A673 (cell line): ENCODE measurements at regions not wholly inside any gene's neighbourhood (a gene's known extent, or its start where the extent isn't known, plus 50 kb on each side); places are given as distances from the start of the nearest gene placed in this dataset.

ENCODE experiments used
- BruUV-seq: library from RNA; stranded (reverse); fragments of 400-500 nt; replicated peaks from 2 replicates; lab custom pipeline; 2021; lab: Mats Ljungman, UMichigan
- CTCF ChIA-PET: fragments of 300-600 bp; sonication (Branson Sonifier 250); formaldehyde crosslinking; loops from one replicate; lab custom pipeline; 2022; ENCODE audit warnings: antibody characterized with exemption; lab: Charles Lee
- POLR2A ChIA-PET: fragments of 300-600 bp; sonication (Branson Sonifier 250); formaldehyde crosslinking; loops from one replicate; lab custom pipeline; 2022; ENCODE audit warnings: antibody characterized with exemption; ENCODE audit not compliant: low non-redundant PET; lab: Charles Lee
- DNase-seq: peaks from one replicate; pipeline ENCODE4 v3.0.0-alpha.2; 2015; ENCODE audit warnings: low spot score
- H3K27ac ChIP-seq: fragments of 200-600 bp; sonication (generic); 2 replicates; pipeline ENCODE4 v1.5.1; 2016; ENCODE audit warnings: mixed run types, low read depth, mild to moderate bottlenecking, mixed read lengths, antibody characterized with exemption, low read length; ENCODE audit not compliant: poor library complexity, severe bottlenecking
- H3K27me3 ChIP-seq: fragments of 200-600 bp; sonication (generic); replicated peaks from 2 replicates; pipeline ENCODE4 v1.6.1; 2017; ENCODE audit warnings: mixed run types, low read depth, mild to moderate bottlenecking, mixed read lengths, antibody characterized with exemption, low read length; ENCODE audit not compliant: insufficient read depth, poor library complexity
- H3K36me3 ChIP-seq: fragments of 200-600 bp; sonication (generic); 2 replicates; pipeline ENCODE4 v1.6.1; 2016; ENCODE audit warnings: mixed run types, mild to moderate bottlenecking, mixed read lengths, antibody characterized with exemption, low read length; ENCODE audit not compliant: insufficient read depth, poor library complexity, severe bottlenecking
- H3K4me1 ChIP-seq: fragments of 200-600 bp; sonication (generic); 2 replicates; pipeline ENCODE4 v1.6.1; 2017; ENCODE audit warnings: mixed run types, mild to moderate bottlenecking, mixed read lengths, antibody characterized with exemption, low read length; ENCODE audit not compliant: insufficient read depth, poor library complexity, severe bottlenecking
- H3K4me3 ChIP-seq: fragments of 200-600 bp; sonication (generic); 2 replicates; pipeline ENCODE4 v1.5.1; 2016; ENCODE audit warnings: low read depth, mixed run types, mild to moderate bottlenecking, mixed read lengths, low read length; ENCODE audit not compliant: poor library complexity, severe bottlenecking
- H3K9me3 ChIP-seq: fragments of 200-600 bp; sonication (generic); 2 replicates; pipeline ENCODE4 v1.6.1; 2016; ENCODE audit warnings: mixed run types, low read depth, mild to moderate bottlenecking, mixed read lengths, antibody characterized with exemption, low read length; ENCODE audit not compliant: poor library complexity, severe bottlenecking
- EZH2 ChIP-seq: fragments of 200-600 bp; sonication (generic); IDR thresholded peaks from 2 replicates; pipeline ENCODE4 v1.6.1; 2017; ENCODE audit warnings: borderline replicate concordance, low read depth, mild to moderate bottlenecking, mixed read lengths, antibody characterized with exemption, low read length; ENCODE audit not compliant: poor library complexity, severe bottlenecking
- intact Hi-C: fragments of 100-400 bp; cut with micrococcal nuclease; formaldehyde crosslinking; loops from one replicate; pipeline ENCODE4 v1.10.0; 2022; ENCODE audit not compliant: unreplicated experiment
- TF ChIP-seq, protein P1 (sequence below): fragments of 300-800, 200-600 bp; sonication (generic); conservative IDR thresholded peaks from 2 replicates; pipeline ENCODE4 v1.5.1; 2017; ENCODE audit warnings: low read depth, mild to moderate bottlenecking, antibody characterized with exemption, low read length, moderate library complexity, mixed read lengths

GRCh38 chr11:115060840-115061239 is 382.5 kb downstream of the NXPE2 start:
- Histone ChIP-seq H3K4me1 (no peaks in the 10 kb centered on the region), H3K36me3 (no peaks in the 10 kb centered on the region), H3K9me3 (peaks cover 9% of the 10 kb centered on the region), H3K4me3 (no peak overlapping the region), H3K27me3 (no peaks in the 10 kb centered on the region), H3K27ac (no peak overlapping the region)
- intact Hi-C loops: no loop called here
- ChIA-PET POLR2A (no interaction called here), CTCF (no interaction called here)
- BruUV-seq: no TSS peak
- DNase-seq: no peak
- TF ChIP-seq EZH2: no peak
- TF ChIP-seq, protein P1, sequence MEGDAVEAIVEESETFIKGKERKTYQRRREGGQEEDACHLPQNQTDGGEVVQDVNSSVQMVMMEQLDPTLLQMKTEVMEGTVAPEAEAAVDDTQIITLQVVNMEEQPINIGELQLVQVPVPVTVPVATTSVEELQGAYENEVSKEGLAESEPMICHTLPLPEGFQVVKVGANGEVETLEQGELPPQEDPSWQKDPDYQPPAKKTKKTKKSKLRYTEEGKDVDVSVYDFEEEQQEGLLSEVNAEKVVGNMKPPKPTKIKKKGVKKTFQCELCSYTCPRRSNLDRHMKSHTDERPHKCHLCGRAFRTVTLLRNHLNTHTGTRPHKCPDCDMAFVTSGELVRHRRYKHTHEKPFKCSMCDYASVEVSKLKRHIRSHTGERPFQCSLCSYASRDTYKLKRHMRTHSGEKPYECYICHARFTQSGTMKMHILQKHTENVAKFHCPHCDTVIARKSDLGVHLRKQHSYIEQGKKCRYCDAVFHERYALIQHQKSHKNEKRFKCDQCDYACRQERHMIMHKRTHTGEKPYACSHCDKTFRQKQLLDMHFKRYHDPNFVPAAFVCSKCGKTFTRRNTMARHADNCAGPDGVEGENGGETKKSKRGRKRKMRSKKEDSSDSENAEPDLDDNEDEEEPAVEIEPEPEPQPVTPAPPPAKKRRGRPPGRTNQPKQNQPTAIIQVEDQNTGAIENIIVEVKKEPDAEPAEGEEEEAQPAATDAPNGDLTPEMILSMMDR: no peak

DNA sequence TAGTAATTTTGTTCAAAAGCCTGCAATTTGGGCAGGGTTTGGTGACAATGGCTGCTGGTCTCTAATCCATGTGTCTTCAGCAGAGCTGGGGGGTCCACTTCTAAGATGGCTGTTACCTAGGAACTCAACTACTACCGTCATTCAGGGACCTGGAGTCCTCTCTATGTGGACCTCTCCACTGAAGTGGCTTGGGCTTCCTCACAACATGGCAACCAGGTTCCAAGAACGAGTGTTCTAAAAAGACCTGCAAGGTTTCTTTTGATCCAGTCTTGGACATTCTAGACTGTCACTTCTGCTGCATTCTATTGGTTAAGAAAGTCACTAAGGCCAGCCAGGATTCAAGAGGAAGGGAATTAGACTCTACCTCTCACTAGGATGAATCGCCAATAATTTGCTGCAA is 387.0 kb downstream of the NXPE2 start:
- Histone ChIP-seq H3K27ac (no peak overlapping the region), H3K27me3 (no peaks in the 10 kb centered on the region), H3K9me3 (no peaks in the 10 kb centered on the region), H3K36me3 (no peaks in the 10 kb centered on the region), H3K4me3 (no peak overlapping the region), H3K4me1 (no peaks in the 10 kb centered on the region)
- ChIA-PET POLR2A (no interaction called here), CTCF (no interaction called here)
- intact Hi-C loops: no loop called here
- TF ChIP-seq EZH2: no peak
- no TSS peak for BruUV-seq
- DNase-seq: no peak

DNA sequence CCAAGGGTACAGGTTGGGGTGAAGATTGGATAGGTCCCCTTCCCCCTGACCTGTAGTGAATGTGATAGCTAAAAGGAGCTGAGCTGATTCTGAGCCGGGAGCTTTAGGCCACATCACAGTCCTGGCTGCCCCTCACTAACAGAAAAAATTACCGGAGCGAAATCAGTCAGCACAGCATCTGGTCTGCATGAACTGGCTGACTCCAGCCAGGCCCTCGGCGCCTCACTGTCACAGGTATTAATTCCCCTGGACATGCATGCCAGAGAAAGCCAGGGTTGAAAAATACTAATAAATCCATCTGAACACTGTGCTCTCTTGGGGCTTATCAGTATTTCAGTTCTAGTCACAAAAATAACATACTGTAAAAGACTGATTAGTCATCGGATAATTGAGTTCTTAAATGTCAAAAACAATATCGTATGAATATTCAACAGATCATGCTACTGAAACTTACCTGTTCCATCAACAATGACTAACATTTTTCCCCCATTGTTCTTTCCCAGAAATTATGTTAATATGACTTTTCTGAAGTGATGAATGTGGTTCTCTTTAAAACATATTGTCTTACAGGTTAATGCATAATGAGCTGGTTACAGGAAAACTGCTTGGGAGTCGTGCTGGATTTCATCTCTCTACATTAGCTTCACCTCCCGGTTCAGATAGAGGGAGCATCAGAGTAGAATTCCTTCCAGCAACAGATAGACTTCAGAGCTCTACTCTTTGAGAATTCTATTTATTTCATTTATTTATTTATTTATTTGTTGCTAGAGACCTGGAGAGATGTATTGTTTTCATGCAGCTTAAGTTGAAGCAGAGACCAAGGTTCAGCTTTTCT is 387.7 kb downstream of the NXPE2 start:
- TF ChIP-seq EZH2: no peak
- TF ChIP-seq, protein P1: no peak
- no TSS peak for BruUV-seq
- no peaks in the 10 kb centered on the region for H3K4me1 ChIP-seq
- H3K36me3 ChIP-seq: no peaks in the 10 kb centered on the region
- no peaks in the 10 kb centered on the region for H3K9me3 ChIP-seq
- no peak overlapping the region for H3K4me3 ChIP-seq
- no peak overlapping the region for H3K27ac ChIP-seq
- ChIA-PET CTCF (no interaction called here), POLR2A (no interaction called here)
- intact Hi-C loops: no loop called here
- DNase-seq: no peak
- no peaks in the 10 kb centered on the region for H3K27me3 ChIP-seq

- intact Hi-C loops: no loop called here
- Histone ChIP-seq H3K27me3 (no peaks in the 10 kb centered on the region), H3K36me3 (no peaks in the 10 kb centered on the region), H3K27ac (no peak overlapping the region), H3K4me1 (no peaks in the 10 kb centered on the region), H3K9me3 (no peaks in the 10 kb centered on the region), H3K4me3 (no peak overlapping the region)
- no peak for TF ChIP-seq EZH2
- TF ChIP-seq, protein P1: no peak
- ChIA-PET POLR2A (no interaction called here), CTCF (no interaction called here)
- no TSS peak for BruUV-seq
- DNase-seq: no peak
Measured at GRCh38 chr11:115067471-115067870, 389.1 kb downstream of the NXPE2 start.
